Neural cell (in vitro differentiated cells): ENCODE measurements at regions not wholly inside any gene's neighbourhood (a gene's known extent, or its start where the extent isn't known, plus 50 kb on each side); places are given as distances from the start of the nearest gene placed in this dataset.

ENCODE experiments used
- EP300 ChIP-seq: fragments of 450-650 bp; conservative IDR thresholded peaks from 2 replicates; pipeline ENCODE4 v1.6.1; 2014; ENCODE audit warnings: antibody characterized with exemption, mild to moderate bottlenecking, moderate library complexity; ENCODE audit not compliant: poor library complexity, severe bottlenecking
- EZH2 ChIP-seq: fragments of 200-600, 300-800 bp; shearing (Covaris generic), sonication (generic); IDR thresholded peaks from 2 replicates; pipeline ENCODE4 v1.6.1; 2014; ENCODE audit warnings: antibody characterized with exemption, low read length, borderline replicate concordance, mild to moderate bottlenecking; ENCODE audit not compliant: insufficient read depth, poor library complexity, severe bottlenecking
- TAF1 ChIP-seq: IDR thresholded peaks from 2 replicates; pipeline ENCODE4 v1.6.1; 2012; ENCODE audit warnings: low read depth
- TF ChIP-seq, protein P1 (sequence below): fragments of 450-650 bp; IDR thresholded peaks from 2 replicates; pipeline ENCODE4 v1.5.1; 2014; ENCODE audit warnings: antibody characterized with exemption, mild to moderate bottlenecking, moderate library complexity; ENCODE audit not compliant: poor library complexity, severe bottlenecking

- TF ChIP-seq, protein P1, sequence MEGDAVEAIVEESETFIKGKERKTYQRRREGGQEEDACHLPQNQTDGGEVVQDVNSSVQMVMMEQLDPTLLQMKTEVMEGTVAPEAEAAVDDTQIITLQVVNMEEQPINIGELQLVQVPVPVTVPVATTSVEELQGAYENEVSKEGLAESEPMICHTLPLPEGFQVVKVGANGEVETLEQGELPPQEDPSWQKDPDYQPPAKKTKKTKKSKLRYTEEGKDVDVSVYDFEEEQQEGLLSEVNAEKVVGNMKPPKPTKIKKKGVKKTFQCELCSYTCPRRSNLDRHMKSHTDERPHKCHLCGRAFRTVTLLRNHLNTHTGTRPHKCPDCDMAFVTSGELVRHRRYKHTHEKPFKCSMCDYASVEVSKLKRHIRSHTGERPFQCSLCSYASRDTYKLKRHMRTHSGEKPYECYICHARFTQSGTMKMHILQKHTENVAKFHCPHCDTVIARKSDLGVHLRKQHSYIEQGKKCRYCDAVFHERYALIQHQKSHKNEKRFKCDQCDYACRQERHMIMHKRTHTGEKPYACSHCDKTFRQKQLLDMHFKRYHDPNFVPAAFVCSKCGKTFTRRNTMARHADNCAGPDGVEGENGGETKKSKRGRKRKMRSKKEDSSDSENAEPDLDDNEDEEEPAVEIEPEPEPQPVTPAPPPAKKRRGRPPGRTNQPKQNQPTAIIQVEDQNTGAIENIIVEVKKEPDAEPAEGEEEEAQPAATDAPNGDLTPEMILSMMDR: peak; percentile 56
- TF ChIP-seq EZH2 (no peak), TAF1 (no peak), EP300 (no peak)
These were observed 85.5 kb upstream of the ZNF800 start for GRCh38 chr7:127478024-127478355.
